SJSA1 (cell line): ENCODE measurements at regions not wholly inside any gene's neighbourhood (a gene's known extent, or its start where the extent isn't known, plus 50 kb on each side); places are given as distances from the start of the nearest gene placed in this dataset.
"Not testable (repeated sequence)": the region's sequence is repeated elsewhere in the genome, so short reads cannot be mapped to it uniquely, and the experiment has no call there.

Experiments
- DNase-seq, 2 experiments: peaks; one replicate each; pipeline ENCODE4 v3.0.0-alpha.2; 2015 to 2020; ENCODE audit warnings: low spot score in 2 of 2, low read depth in 1 of 2
- H3K27ac ChIP-seq: fragments of 250-450 bp; sonication (Bioruptor Pico); 2 replicates; pipeline ENCODE4 v1.5.1; 2020; ENCODE audit warnings: mild to moderate bottlenecking, moderate library complexity
- H3K27me3 ChIP-seq: fragments of 250-450 bp; sonication (Bioruptor Pico); replicated peaks from 2 replicates; pipeline ENCODE4 v1.5.1; 2020; ENCODE audit warnings: mild to moderate bottlenecking, moderate library complexity
- H3K36me3 ChIP-seq: fragments of 250-450 bp; sonication (Bioruptor Pico); 2 replicates; pipeline ENCODE4 v1.5.1; 2020; ENCODE audit warnings: mild to moderate bottlenecking
- H3K4me1 ChIP-seq: fragments of 250-450 bp; sonication (Bioruptor Pico); replicated peaks from 2 replicates; pipeline ENCODE4 v1.6.1; 2021; ENCODE audit warnings: mild to moderate bottlenecking
- H3K4me3 ChIP-seq: fragments of 250-450 bp; sonication (Bioruptor Pico); 2 replicates; pipeline ENCODE4 v1.5.1; 2020; ENCODE audit warnings: mild to moderate bottlenecking
- H3K9me3 ChIP-seq: fragments of 250-450 bp; sonication (Bioruptor Pico); replicated peaks from 2 replicates; pipeline ENCODE4 v1.5.1; 2020; ENCODE audit warnings: mild to moderate bottlenecking

GRCh38 chr14:45946251-45946650 is 693.2 kb upstream of the MIS18BP1 start:
- Histone ChIP-seq H3K4me3 (no peak overlapping the region), H3K9me3 (no peaks in the 10 kb centered on the region), H3K4me1 (no peaks in the 10 kb centered on the region), H3K27ac (no peak overlapping the region), H3K27me3 (no peaks in the 10 kb centered on the region), H3K36me3 (no peaks in the 10 kb centered on the region)
- DNase-seq, result no peak

- Histone ChIP-seq H3K9me3 (no peaks in the 10 kb centered on the region), H3K4me1 (no peaks in the 10 kb centered on the region)
Observed at GRCh38 chr14:45940318-45940717, 687.3 kb upstream of the MIS18BP1 start.

GRCh38 chr14:45939572-45939971 is 686.6 kb upstream of the MIS18BP1 start:
- no peaks in the 10 kb centered on the region for H3K9me3 ChIP-seq
- no peaks in the 10 kb centered on the region for H3K27me3 ChIP-seq
- H3K27ac ChIP-seq, result no peak overlapping the region
- no peaks in the 10 kb centered on the region for H3K36me3 ChIP-seq
- DNase-seq, result no peak
- H3K4me1 ChIP-seq, result no peaks in the 10 kb centered on the region
- no peak overlapping the region for H3K4me3 ChIP-seq

More at GRCh38 chr14:45940318-45940717, 687.3 kb upstream of the MIS18BP1 start:
- no peaks in the 10 kb centered on the region for H3K36me3 ChIP-seq
- no peak overlapping the region for H3K27ac ChIP-seq
- no peak overlapping the region for H3K4me3 ChIP-seq
- no peaks in the 10 kb centered on the region for H3K27me3 ChIP-seq
- DNase-seq, result no peak

DNA sequence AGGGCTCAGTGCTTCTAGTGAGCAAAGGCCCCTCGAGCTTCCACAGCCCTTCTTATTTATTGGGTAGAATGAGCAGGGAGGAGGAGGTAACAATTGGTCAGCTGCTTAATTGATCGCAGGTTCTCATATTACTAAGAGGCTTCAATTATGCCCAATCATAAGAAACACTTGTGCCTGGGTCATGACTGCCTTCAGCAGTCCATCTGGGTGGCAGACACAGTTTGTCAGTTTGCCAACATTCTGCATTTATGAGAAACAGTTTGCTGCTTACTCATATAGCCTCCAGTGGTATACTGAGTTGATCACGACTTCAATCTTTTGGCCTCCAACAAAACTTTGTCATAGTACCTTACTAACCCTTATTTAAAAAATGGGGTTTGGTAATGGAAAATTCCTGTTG is 667.0 kb upstream of the MIS18BP1 start:
- H3K36me3 ChIP-seq, DNase-seq, H3K27ac ChIP-seq, H3K4me3 ChIP-seq, H3K4me1 ChIP-seq, H3K27me3 ChIP-seq, H3K9me3 ChIP-seq: not testable (repeated sequence)

GRCh38 chr14:45916340-45916953 is 663.4 kb upstream of the MIS18BP1 start:
- H3K4me3 ChIP-seq, result no peak overlapping the region
- no peaks in the 10 kb centered on the region for H3K27me3 ChIP-seq
- no peaks in the 10 kb centered on the region for H3K4me1 ChIP-seq
- H3K9me3 ChIP-seq, result no peaks in the 10 kb centered on the region
- no peaks in the 10 kb centered on the region for H3K36me3 ChIP-seq
- DNase-seq, result no peak
- H3K27ac ChIP-seq, result no peak overlapping the region

GRCh38 chr14:45907782-45908181 is 654.8 kb upstream of the MIS18BP1 start:
- no peak for DNase-seq
- H3K4me1 ChIP-seq, result no peaks in the 10 kb centered on the region
- no peaks in the 10 kb centered on the region for H3K27me3 ChIP-seq
- H3K9me3 ChIP-seq, result no peaks in the 10 kb centered on the region
- no peaks in the 10 kb centered on the region for H3K36me3 ChIP-seq
- no peak overlapping the region for H3K4me3 ChIP-seq
- no peak overlapping the region for H3K27ac ChIP-seq

- no peak for DNase-seq
- Histone ChIP-seq H3K9me3 (no peaks in the 10 kb centered on the region), H3K36me3 (no peaks in the 10 kb centered on the region)
Observed at GRCh38 chr14:45906257-45906656, 653.3 kb upstream of the MIS18BP1 start.

DNA sequence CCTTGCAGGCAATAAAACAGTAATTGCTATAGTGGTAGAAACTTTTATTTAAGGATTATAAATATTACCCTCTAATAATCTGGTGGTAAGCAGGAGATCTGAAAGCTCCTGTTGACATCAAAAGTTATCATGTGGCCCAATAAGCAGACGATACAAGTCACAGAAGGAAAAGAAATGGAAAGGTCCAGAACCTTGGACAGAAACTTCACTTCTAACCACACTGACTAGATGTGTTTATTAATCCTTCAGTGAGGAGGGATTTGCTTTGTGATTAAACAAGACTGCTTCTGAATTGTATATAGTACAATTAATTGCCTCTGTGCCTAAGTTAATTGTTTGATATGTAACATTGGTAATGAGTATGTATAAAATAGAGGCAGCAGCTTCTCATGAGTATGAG is 652.7 kb upstream of the MIS18BP1 start:
- Histone ChIP-seq H3K9me3 (no peaks in the 10 kb centered on the region), H3K36me3 (no peaks in the 10 kb centered on the region), H3K4me3 (no peak overlapping the region), H3K4me1 (no peaks in the 10 kb centered on the region), H3K27me3 (no peaks in the 10 kb centered on the region), H3K27ac (no peak overlapping the region)
- DNase-seq, result no peak

More at GRCh38 chr14:45906257-45906656, 653.3 kb upstream of the MIS18BP1 start:
- Histone ChIP-seq H3K27me3 (no peaks in the 10 kb centered on the region), H3K4me1 (no peaks in the 10 kb centered on the region), H3K27ac (no peak overlapping the region), H3K4me3 (no peak overlapping the region)

DNA sequence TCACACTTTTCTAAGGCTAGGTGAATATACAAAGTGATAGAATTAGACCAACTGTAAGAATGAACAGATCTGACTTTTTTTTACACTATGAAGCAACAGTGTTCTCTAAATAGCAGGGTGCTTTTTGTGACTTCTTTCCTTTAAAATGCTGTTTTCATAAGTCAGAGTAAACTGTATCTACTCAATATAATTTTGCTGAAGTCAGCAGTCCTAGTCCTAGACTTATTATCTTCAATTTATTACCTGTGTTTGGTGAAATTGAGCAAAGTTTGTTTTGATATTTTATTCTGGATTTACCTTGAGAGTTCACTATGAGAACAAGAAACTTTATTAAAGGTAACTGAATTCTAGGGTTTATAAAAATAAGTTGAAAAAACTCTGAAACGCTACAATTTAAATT is 651.3 kb upstream of the MIS18BP1 start:
- Histone ChIP-seq H3K4me3 (no peak overlapping the region), H3K27ac (no peak overlapping the region), H3K36me3 (no peaks in the 10 kb centered on the region), H3K9me3 (no peaks in the 10 kb centered on the region), H3K27me3 (no peaks in the 10 kb centered on the region), H3K4me1 (no peaks in the 10 kb centered on the region)
- no peak for DNase-seq

- no peaks in the 10 kb centered on the region for H3K27me3 ChIP-seq
- H3K9me3 ChIP-seq, result no peaks in the 10 kb centered on the region
- no peaks in the 10 kb centered on the region for H3K4me1 ChIP-seq
- H3K27ac ChIP-seq, result no peak overlapping the region
- no peak overlapping the region for H3K4me3 ChIP-seq
- no peak for DNase-seq
- H3K36me3 ChIP-seq, result no peaks in the 10 kb centered on the region
Observed at GRCh38 chr14:45902241-45902640, 649.2 kb upstream of the MIS18BP1 start.

- Histone ChIP-seq H3K4me3 (no peak overlapping the region), H3K4me1 (no peaks in the 10 kb centered on the region)
Observed at GRCh38 chr14:45897439-45897838, 644.4 kb upstream of the MIS18BP1 start.

GRCh38 chr14:45893127-45893526 is 640.1 kb upstream of the MIS18BP1 start:
- DNase-seq, result no peak
- Histone ChIP-seq H3K27ac (no peak overlapping the region), H3K4me1 (no peaks in the 10 kb centered on the region), H3K4me3 (no peak overlapping the region), H3K36me3 (no peaks in the 10 kb centered on the region), H3K27me3 (no peaks in the 10 kb centered on the region), H3K9me3 (no peaks in the 10 kb centered on the region)

More at GRCh38 chr14:45897439-45897838, 644.4 kb upstream of the MIS18BP1 start:
- Histone ChIP-seq H3K9me3 (no peaks in the 10 kb centered on the region), H3K27me3 (no peaks in the 10 kb centered on the region), H3K27ac (no peak overlapping the region), H3K36me3 (no peaks in the 10 kb centered on the region)
- no peak for DNase-seq

DNA sequence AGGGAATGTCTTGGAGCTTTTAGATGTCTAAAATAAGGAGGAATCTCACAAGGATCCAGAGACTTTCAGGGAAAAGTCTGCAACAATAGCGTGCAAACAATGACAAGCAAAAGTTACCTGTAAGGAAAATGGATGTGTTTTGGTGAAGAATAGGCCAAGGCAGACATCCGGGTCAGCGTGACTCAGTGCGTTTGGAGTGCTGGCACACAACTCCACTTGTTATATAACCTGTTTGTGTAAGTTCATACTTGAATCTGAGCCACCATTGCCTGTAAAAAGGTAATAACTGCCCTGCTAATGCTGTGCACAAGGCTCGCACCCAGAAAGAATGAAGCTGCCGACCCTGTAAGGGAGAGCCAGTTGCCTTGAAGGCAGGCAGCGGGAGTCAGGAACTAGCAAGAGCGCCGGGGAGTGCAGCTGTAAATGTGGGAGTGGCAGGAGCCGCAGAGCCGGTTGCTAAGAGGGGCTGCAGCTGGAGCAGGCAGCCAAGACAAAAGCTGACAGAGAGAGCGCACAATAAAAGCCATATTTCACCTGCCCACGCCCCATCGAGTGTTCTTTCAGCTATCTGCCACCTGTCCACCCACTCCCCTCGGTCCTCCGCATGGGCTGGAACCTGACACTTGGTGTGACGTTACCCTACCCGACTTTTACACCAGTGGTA is 638.5 kb upstream of the MIS18BP1 start:
- no peaks in the 10 kb centered on the region for H3K4me1 ChIP-seq
- H3K27me3 ChIP-seq, result no peaks in the 10 kb centered on the region
- H3K27ac ChIP-seq, result no peak overlapping the region
- no peaks in the 10 kb centered on the region for H3K36me3 ChIP-seq
- H3K4me3 ChIP-seq, result no peak overlapping the region
- no peak for DNase-seq
- no peaks in the 10 kb centered on the region for H3K9me3 ChIP-seq

GRCh38 chr14:45888766-45889285 is 635.8 kb upstream of the MIS18BP1 start:
- H3K4me3 ChIP-seq, H3K9me3 ChIP-seq, H3K4me1 ChIP-seq, H3K36me3 ChIP-seq, H3K27ac ChIP-seq, H3K27me3 ChIP-seq, DNase-seq: not testable (repeated sequence)
